ENCODE measurements at regions not wholly inside any gene's neighbourhood (a gene's known extent, or its start where the extent isn't known, plus 50 kb on each side); places are given as distances from the start of the nearest gene placed in this dataset.

DNA sequence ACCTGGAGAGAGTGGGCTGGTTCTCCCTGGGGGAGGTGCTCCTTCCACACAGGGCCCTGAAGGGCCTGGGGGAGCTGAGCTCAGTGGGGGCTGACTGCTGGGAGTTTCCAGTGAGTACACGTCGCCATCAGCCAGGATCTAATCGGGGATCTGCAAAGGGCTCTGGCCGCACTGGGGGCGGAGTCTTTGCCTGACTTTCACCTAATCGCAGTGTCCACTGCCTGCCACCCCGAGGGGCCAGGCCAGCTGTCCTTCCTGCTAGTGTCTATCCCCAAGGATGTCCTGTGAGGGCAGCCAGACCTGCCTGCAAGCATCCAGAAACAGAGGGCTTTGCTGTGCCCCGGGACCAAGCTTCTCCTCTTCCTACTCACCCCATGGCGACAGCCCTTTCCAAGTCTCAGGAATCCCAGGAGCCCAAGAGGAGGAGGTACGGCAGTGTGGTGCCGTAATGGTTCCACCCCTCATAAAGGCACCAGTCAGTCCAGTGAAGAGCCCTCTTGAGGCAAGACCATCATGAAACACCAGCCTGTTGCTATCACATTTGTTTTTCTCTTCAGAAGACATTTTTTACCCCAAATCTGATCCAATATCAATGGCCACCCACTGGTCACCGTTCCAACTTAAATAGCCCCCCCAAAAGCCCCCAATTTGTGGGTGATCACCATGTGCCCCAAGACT is 243.1 kb upstream of the ECI2 start:
- Histone ChIP-seq H3K36me3 (no peaks in the 10 kb centered on the region), H3K27me3 (no peaks in the 10 kb centered on the region), H3K27ac (no peak overlapping the region), H3K4me1 (no peaks in the 10 kb centered on the region), H3K9me3 (peaks cover 3 to 4% of the 10 kb centered on the region in 2 donors), H3K4me3 (no peak overlapping the region)
- no peak for DNase-seq (ENCODE audit: low spot score in 2 of 2)
- TF ChIP-seq POLR2A (IDR thresholded peaks at IDR 0.05) (no peak), POLR2AphosphoS5 (IDR thresholded peaks at IDR 0.05) (no peak), CTCF (IDR thresholded peaks at IDR 0.05) (no peak)
- intact Hi-C loops (cut with DNase I; ENCODE audit: low total_unique reads) = no loop called here

- Histone ChIP-seq H3K27ac (no peak overlapping the region), H3K9me3 (no peaks in the 10 kb centered on the region), H3K4me1 (no peaks in the 10 kb centered on the region), H3K4me3 (no peak overlapping the region), H3K27me3 (no peaks in the 10 kb centered on the region), H3K36me3 (no peaks in the 10 kb centered on the region)
- intact Hi-C loops (cut with DNase I; ENCODE audit: low total_unique reads) = no loop called here
- TF ChIP-seq POLR2AphosphoS5 (IDR thresholded peaks at IDR 0.05) = no peak
- TF ChIP-seq POLR2A (IDR thresholded peaks at IDR 0.05) = no peak
- TF ChIP-seq CTCF (IDR thresholded peaks at IDR 0.05) = no peak
- DNase-seq (ENCODE audit: low spot score in 2 of 2) = no peak
These were observed 242.2 kb upstream of the ECI2 start for GRCh38 chr6:4377603-4378002.

GRCh38 chr6:4374216-4374615 is 238.8 kb upstream of the ECI2 start:
- Histone ChIP-seq H3K27ac (no peak overlapping the region), H3K36me3 (no peaks in the 10 kb centered on the region), H3K4me1 (no peaks in the 10 kb centered on the region), H3K4me3 (no peak overlapping the region), H3K27me3 (no peaks in the 10 kb centered on the region), H3K9me3 (peaks cover 0 to 3% of the 10 kb centered on the region in 2 donors)
- no peak for DNase-seq (ENCODE audit: low spot score in 2 of 2)
- intact Hi-C loops (cut with DNase I; ENCODE audit: low total_unique reads) = no loop called here
- TF ChIP-seq CTCF (IDR thresholded peaks at IDR 0.05) (no peak), POLR2AphosphoS5 (IDR thresholded peaks at IDR 0.05) (no peak), POLR2A (IDR thresholded peaks at IDR 0.05) (no peak)

GRCh38 chr6:4372866-4373265 is 237.5 kb upstream of the ECI2 start:
- H3K4me1 ChIP-seq = no peaks in the 10 kb centered on the region
- H3K9me3 ChIP-seq = peaks cover 0 to 3% of the 10 kb centered on the region in 2 donors
- TF ChIP-seq POLR2A (IDR thresholded peaks at IDR 0.05) (no peak), CTCF (IDR thresholded peaks at IDR 0.05) (no peak), POLR2AphosphoS5 (IDR thresholded peaks at IDR 0.05) (no peak)
- no peak for DNase-seq (ENCODE audit: low spot score in 2 of 2)
- no peak overlapping the region for H3K27ac ChIP-seq
- H3K4me3 ChIP-seq = no peak overlapping the region
- H3K36me3 ChIP-seq = no peaks in the 10 kb centered on the region
- intact Hi-C loops (cut with DNase I; ENCODE audit: low total_unique reads) = no loop called here
- no peaks in the 10 kb centered on the region for H3K27me3 ChIP-seq

DNA sequence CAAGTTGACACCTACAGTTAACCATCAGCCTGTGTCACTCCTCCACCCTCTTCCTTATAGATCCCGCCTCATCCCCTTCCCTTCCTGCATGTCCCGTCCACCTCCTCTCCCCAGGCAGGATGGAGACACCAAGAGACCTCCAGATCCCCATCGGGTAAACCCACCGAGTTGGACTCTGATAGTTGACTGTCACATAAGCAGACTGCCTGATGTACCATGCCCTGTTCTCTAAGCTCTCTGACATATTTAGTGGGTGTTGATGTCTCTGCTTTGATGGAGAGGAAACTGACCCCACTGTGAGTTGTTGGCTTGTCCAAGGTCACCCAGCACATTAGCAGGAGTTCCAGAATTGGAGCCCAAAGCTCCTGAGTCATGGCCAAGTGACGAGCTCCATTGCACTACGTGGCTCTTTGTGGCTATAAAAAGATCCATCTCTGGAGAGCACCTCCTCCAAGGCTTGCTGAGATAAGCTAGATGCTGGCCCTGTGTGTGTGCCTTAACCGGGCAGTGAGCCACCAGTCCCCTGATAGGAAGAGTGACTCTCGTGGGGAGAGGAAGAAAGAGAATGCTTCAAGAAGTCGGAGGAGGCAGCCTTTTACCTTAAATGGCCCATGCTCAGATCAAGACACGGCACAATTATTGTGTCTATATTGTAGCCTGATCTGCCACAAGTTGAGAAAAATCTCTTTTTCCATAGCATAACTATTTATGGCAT is 236.0 kb upstream of the ECI2 start:
- DNase-seq (ENCODE audit: low spot score in 2 of 2) = no peak
- TF ChIP-seq CTCF (IDR thresholded peaks at IDR 0.05) (no peak), POLR2AphosphoS5 (IDR thresholded peaks at IDR 0.05) (no peak), POLR2A (IDR thresholded peaks at IDR 0.05) (no peak)

More for the DNA sequence above, 236.0 kb upstream of the ECI2 start:
- Histone ChIP-seq H3K4me3 (no peak overlapping the region), H3K4me1 (no peaks in the 10 kb centered on the region), H3K27ac (no peak overlapping the region), H3K9me3 (peaks cover 0 to 3% of the 10 kb centered on the region in 2 donors), H3K27me3 (no peaks in the 10 kb centered on the region), H3K36me3 (no peaks in the 10 kb centered on the region)
- intact Hi-C loops (cut with DNase I; ENCODE audit: low total_unique reads) = no loop called here

Measured in breast epithelium (tissue), 4 donors.